Natural killer cell (primary cell): ENCODE measurements at regions not wholly inside any gene's neighbourhood (a gene's known extent, or its start where the extent isn't known, plus 50 kb on each side); places are given as distances from the start of the nearest gene placed in this dataset.

Experiments used
- ATAC-seq, 3 donors: fragments of 150-1000 bp in 2 of 3; fragments of 200-7000 bp in 1 of 3; cut with Tn5 transposase; 1 replicate in 1 of 3; 2 replicates in 2 of 3; pipeline ENCODE4 v1.10.0; 2021; ENCODE audit warnings: mild to moderate bottlenecking in 2 of 3, moderate library complexity in 2 of 3
- DNase-seq, 2 donors: peaks; one replicate each; pipeline versions ENCODE4 v3.0.0 to v3.0.0-alpha.2; 2013 to 2021; ENCODE audit warnings: mixed read lengths in 1 of 2
- H3K27ac ChIP-seq: one replicate; pipeline ENCODE4 v1.5.1; 2013; ENCODE audit warnings: mild to moderate bottlenecking, low read length
- H3K27me3 ChIP-seq: one replicate; pipeline ENCODE4 v1.6.1; 2013; ENCODE audit warnings: low read length; ENCODE audit not compliant: control insufficient read depth, insufficient read depth
- H3K36me3 ChIP-seq: one replicate; pipeline ENCODE4 v1.6.1; 2013; ENCODE audit warnings: low read length; ENCODE audit not compliant: control insufficient read depth, insufficient read depth
- H3K4me1 ChIP-seq: one replicate; pipeline ENCODE4 v1.6.1; 2013; ENCODE audit warnings: low read length; ENCODE audit not compliant: control insufficient read depth, insufficient read depth
- H3K4me3 ChIP-seq: one replicate; pipeline ENCODE4 v1.5.1; 2013; ENCODE audit warnings: low read length
- H3K9me3 ChIP-seq: one replicate; pipeline ENCODE4 v1.6.1; 2013; ENCODE audit warnings: low read length; ENCODE audit not compliant: control insufficient read depth, insufficient read depth
- H3K27ac Mint-ChIP-seq, 2 donors: one replicate each; pipeline ENCODE4 v1.8.0; 2022; ENCODE audit warnings: mild to moderate bottlenecking in 2 of 2, mixed read lengths in 2 of 2, moderate library complexity in 1 of 2
- H3K27me3 Mint-ChIP-seq, 2 donors: one replicate each; pipeline ENCODE4 v1.8.0; 2022; ENCODE audit warnings: low read depth in 2 of 2, mixed read lengths in 2 of 2
- H3K36me3 Mint-ChIP-seq: one replicate; pipeline ENCODE4 v1.8.0; 2022; ENCODE audit warnings: mixed read lengths
- H3K4me1 Mint-ChIP-seq, 2 donors: one replicate each; pipeline ENCODE4 v1.8.0; 2022; ENCODE audit warnings: mixed read lengths in 2 of 2
- H3K4me3 Mint-ChIP-seq: one replicate; pipeline ENCODE4 v1.8.0; 2022; ENCODE audit warnings: mild to moderate bottlenecking, moderate library complexity, mixed read lengths
- H3K9me3 Mint-ChIP-seq, 2 donors: one replicate each; pipeline ENCODE4 v1.8.0; 2022; ENCODE audit warnings: mixed read lengths in 2 of 2
- WGBS: methylation state at CpG from one replicate; pipeline ENCODE4 v1.1.7; 2013; ENCODE audit warnings: missing lambda C conversion rate; ENCODE audit not compliant: insufficient coverage; 5-methylcytosine and 5-hydroxymethylcytosine counted together
- intact Hi-C: fragments of 100-400 bp; cut with micrococcal nuclease; formaldehyde crosslinking; loops from one replicate; pipeline ENCODE4 v1.14.2; 2022
- TF ChIP-seq, protein P1 (sequence below): fragments of 200-600 bp; IDR thresholded peaks from one replicate; pipeline ENCODE4 v1.8.0; 2022; ENCODE audit warnings: antibody characterized with exemption

DNA sequence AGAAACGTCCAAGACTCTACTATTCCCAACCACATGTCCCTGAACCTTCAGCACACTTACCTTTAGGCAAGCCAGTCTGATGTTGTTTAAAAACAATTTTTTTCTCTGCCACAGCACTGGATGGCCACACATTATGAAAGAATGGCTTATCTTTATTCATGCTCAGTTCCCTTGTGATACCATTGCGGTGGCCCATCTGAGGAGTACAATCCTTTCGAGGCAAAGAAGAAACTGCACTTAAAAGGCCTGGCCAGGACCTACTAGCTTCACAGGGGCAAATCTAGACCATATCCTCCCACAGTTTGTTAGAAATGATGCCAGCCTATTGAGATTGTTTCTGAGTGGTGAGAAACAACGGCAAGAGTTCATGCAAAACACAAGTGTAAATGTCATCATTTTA lies 88.4 kb upstream of the PLEKHG1 start:
- TF ChIP-seq, protein P1, sequence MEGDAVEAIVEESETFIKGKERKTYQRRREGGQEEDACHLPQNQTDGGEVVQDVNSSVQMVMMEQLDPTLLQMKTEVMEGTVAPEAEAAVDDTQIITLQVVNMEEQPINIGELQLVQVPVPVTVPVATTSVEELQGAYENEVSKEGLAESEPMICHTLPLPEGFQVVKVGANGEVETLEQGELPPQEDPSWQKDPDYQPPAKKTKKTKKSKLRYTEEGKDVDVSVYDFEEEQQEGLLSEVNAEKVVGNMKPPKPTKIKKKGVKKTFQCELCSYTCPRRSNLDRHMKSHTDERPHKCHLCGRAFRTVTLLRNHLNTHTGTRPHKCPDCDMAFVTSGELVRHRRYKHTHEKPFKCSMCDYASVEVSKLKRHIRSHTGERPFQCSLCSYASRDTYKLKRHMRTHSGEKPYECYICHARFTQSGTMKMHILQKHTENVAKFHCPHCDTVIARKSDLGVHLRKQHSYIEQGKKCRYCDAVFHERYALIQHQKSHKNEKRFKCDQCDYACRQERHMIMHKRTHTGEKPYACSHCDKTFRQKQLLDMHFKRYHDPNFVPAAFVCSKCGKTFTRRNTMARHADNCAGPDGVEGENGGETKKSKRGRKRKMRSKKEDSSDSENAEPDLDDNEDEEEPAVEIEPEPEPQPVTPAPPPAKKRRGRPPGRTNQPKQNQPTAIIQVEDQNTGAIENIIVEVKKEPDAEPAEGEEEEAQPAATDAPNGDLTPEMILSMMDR, result no peak
- no peak overlapping the region for H3K4me3 Mint-ChIP-seq
- DNase-seq (no peak), ATAC-seq (no peak)
- no peaks in the 10 kb centered on the region for H3K36me3 Mint-ChIP-seq
- H3K27me3 Mint-ChIP-seq, result peaks cover 0 to 5% of the 10 kb centered on the region in 2 donors
- H3K27ac Mint-ChIP-seq, result no peak overlapping the region
- Histone ChIP-seq H3K36me3 (no peaks in the 10 kb centered on the region), H3K27ac (no peak overlapping the region), H3K4me3 (no peak overlapping the region), H3K27me3 (no peaks in the 10 kb centered on the region), H3K9me3 (no peaks in the 10 kb centered on the region), H3K4me1 (no peaks in the 10 kb centered on the region)
- 75% methylated on average over 4 of the region's 4 CpGs for WGBS
- no peaks in the 10 kb centered on the region for H3K9me3 Mint-ChIP-seq
- H3K4me1 Mint-ChIP-seq, result no peaks in the 10 kb centered on the region
- intact Hi-C loops, result no loop called here

DNA sequence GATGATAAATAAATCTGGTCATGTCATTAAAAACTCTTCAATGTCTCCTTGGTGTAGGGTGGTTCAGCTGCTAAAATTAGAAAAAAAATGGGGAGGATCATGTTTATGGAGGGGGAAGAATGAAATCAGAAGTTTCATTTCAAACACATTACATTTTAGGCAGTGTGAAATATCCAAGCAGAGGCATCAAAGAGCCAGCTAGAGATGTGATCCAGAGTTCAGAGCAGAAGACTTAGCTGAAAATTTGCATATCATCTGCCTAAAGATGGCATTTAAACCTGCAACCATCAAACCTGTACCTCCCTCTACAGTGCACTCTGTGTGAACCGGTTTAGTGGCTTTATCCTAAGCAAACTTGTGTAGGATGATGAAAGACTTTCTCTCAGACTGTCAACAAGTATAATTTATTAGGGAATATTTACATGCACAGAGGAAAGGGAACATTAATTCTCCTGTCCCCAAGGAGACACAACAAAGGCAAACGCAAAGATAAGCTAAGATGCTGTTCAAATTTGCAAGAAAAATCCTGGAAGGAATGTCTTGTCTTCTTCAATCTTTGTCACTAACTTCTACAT lies 84.8 kb upstream of the PLEKHG1 start:
- H3K9me3 Mint-ChIP-seq, result no peaks in the 10 kb centered on the region
- 77% methylated on average over 1 of the region's 2 CpGs for WGBS
- no peak overlapping the region for H3K4me3 Mint-ChIP-seq
- no peaks in the 10 kb centered on the region for H3K27me3 ChIP-seq
- peaks cover 5 to 9% of the 10 kb centered on the region in 2 donors for H3K27me3 Mint-ChIP-seq
- ATAC-seq (no peak), DNase-seq (no peak)
- TF ChIP-seq, protein P1, result no peak
- no peaks in the 10 kb centered on the region for H3K36me3 Mint-ChIP-seq
- no peaks in the 10 kb centered on the region for H3K4me1 Mint-ChIP-seq
- H3K27ac Mint-ChIP-seq, result no peak overlapping the region
- no peaks in the 10 kb centered on the region for H3K36me3 ChIP-seq
- no peak overlapping the region for H3K27ac ChIP-seq
- no peak overlapping the region for H3K4me3 ChIP-seq
- H3K4me1 ChIP-seq, result no peaks in the 10 kb centered on the region
- no peaks in the 10 kb centered on the region for H3K9me3 ChIP-seq
- intact Hi-C loops, result no loop called here

DNA sequence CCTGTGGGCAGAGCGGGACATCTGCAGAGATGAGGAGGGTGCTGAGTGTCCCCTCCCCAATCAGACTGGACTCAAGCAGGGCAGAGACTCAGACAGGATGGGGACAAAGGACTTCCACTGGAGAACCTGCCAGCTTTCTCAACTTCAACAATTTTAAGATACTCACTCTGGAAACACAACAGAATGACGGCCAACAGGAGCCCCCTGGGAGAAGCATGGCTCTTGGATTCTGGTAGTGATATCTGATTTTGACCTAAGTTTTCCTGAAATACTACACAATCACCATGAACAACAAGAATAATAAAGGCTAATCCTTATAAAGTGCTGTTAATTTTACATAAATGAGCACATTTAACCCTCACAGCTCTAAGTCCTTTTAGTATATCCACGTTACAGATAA lies 83.5 kb upstream of the PLEKHG1 start:
- H3K4me3 Mint-ChIP-seq, result no peak overlapping the region
- TF ChIP-seq, protein P1, result no peak
- H3K27me3 Mint-ChIP-seq, result peaks cover 5 to 9% of the 10 kb centered on the region in 2 donors
- Histone ChIP-seq H3K9me3 (no peaks in the 10 kb centered on the region), H3K4me1 (no peaks in the 10 kb centered on the region), H3K27ac (no peak overlapping the region), H3K36me3 (no peaks in the 10 kb centered on the region), H3K27me3 (no peaks in the 10 kb centered on the region), H3K4me3 (no peak overlapping the region)
- no peak overlapping the region for H3K27ac Mint-ChIP-seq
- ATAC-seq, result no peak
- H3K9me3 Mint-ChIP-seq, result no peaks in the 10 kb centered on the region
- no peaks in the 10 kb centered on the region for H3K4me1 Mint-ChIP-seq
- intact Hi-C loops, result no loop called here
- 79% methylated on average over 3 of the region's 3 CpGs for WGBS
- DNase-seq, result no peak
- no peaks in the 10 kb centered on the region for H3K36me3 Mint-ChIP-seq

DNA sequence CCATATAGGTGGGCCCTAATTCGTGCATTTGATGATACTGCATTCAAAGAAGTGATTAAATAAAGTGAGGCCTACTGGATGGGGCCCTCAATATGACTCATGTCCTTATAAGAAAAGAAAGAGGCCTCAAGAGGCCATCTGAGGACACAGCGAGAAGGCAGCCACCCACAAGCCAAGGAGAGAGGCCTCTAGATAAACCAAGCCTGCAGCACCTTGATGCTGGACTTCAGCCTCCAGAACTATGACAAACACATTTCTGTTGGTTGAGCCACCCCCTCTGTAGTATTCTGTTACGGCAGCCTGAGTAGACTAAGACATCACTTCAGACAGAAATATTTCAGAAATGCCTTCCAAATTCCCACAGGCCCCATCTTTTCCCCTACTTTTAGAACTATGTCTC lies 82.5 kb upstream of the PLEKHG1 start:
- no peaks in the 10 kb centered on the region for H3K4me1 Mint-ChIP-seq
- Histone ChIP-seq H3K27me3 (no peaks in the 10 kb centered on the region), H3K4me1 (no peaks in the 10 kb centered on the region), H3K27ac (no peak overlapping the region), H3K36me3 (no peaks in the 10 kb centered on the region), H3K9me3 (no peaks in the 10 kb centered on the region), H3K4me3 (no peak overlapping the region)
- DNase-seq, result no peak
- H3K4me3 Mint-ChIP-seq, result no peak overlapping the region
- H3K9me3 Mint-ChIP-seq, result no peaks in the 10 kb centered on the region
- H3K27me3 Mint-ChIP-seq, result peaks cover 2 to 9% of the 10 kb centered on the region in 2 donors
- TF ChIP-seq, protein P1, result no peak
- no peaks in the 10 kb centered on the region for H3K36me3 Mint-ChIP-seq
- intact Hi-C loops, result no loop called here
- WGBS, result 78% methylated on average over 3 of the region's 3 CpGs
- no peak overlapping the region for H3K27ac Mint-ChIP-seq
- no peak for ATAC-seq
